GM19372 (cell line): ENCODE measurements at regions not wholly inside any gene's neighbourhood (a gene's known extent, or its start where the extent isn't known, plus 50 kb on each side); places are given as distances from the start of the nearest gene placed in this dataset.
"Not testable (repeated sequence)": the region's sequence is repeated elsewhere in the genome, so short reads cannot be mapped to it uniquely, and the experiment has no call there.

Source experiments
- ATAC-seq: cut with Tn5 transposase; IDR thresholded peaks from one replicate; pipeline ENCODE4 v1.9.1; 2021; ENCODE audit warnings: mild to moderate bottlenecking, low read depth, moderate library complexity; ENCODE audit not compliant: unreplicated experiment

- ATAC-seq: peak; percentile 89
These were observed 79.7 kb upstream of the CHD2 start for GRCh38 chr15:92820236-92821021.

- ATAC-seq: no peak
These were observed 78.5 kb upstream of the CHD2 start for GRCh38 chr15:92821491-92822116.

- ATAC-seq: no peak
These were observed 77.6 kb upstream of the CHD2 start for GRCh38 chr15:92822216-92823144.

DNA sequence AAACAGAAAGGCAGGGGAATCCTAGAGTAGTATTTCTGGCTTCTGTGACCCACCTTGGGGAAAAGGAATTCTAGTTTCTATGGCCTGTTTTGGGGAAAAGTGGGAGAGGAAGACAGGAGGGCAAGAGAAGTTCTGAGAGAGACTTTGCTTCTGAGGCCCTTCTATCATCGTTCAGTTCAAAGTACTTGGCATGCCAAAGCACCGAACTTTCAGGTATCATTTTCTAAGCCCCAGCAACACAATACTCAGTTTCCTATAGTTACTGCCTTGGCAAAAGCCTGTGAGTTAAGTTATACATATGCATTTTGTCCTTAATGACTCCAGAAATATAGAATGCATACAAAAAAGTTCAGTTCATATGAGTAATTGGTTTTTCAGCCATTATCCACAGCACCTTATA, 74.1 kb upstream of the CHD2 start:
- ATAC-seq: no peak

DNA sequence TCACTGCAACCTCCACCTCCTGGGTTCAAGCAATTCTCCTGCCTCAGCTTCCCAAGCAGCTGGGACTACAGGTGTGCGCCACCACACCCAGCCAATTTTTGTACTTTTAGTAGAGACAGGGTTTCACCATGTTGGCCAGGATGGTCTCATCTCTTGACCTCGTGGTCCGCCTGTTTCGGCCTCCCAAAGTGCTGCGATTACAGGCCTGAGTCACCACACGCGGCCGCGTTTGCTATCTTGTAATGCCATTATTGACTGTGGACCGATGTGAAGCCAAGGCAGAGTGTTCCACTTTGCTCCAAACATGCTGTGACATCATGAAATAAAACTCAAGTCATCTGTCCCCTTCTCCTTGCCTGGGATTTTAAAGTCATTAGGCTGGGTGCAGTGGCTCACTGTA, 72.1 kb upstream of the CHD2 start:
- not testable (repeated sequence) for ATAC-seq

DNA sequence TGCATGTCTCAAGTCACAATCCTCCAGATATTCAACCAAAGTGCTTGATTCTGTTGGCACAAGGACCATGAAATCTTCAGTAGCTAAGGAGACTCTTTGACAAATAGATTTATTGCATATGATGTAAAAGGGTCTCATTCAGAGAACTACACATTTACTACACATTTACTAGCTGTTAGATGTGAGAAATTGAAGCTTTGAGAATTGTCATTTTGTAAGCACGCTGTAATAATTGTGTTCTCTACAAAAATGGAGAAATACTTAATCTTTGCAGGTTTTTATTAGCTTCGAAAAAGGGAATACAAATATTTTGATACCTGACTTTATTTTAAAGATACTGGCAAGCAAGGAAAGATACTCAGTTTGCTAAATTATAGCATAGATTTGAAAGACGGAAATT, 70.2 kb upstream of the CHD2 start:
- no peak for ATAC-seq

GRCh38 chr15:92831336-92831654, 68.8 kb upstream of the CHD2 start:
- no peak for ATAC-seq

DNA sequence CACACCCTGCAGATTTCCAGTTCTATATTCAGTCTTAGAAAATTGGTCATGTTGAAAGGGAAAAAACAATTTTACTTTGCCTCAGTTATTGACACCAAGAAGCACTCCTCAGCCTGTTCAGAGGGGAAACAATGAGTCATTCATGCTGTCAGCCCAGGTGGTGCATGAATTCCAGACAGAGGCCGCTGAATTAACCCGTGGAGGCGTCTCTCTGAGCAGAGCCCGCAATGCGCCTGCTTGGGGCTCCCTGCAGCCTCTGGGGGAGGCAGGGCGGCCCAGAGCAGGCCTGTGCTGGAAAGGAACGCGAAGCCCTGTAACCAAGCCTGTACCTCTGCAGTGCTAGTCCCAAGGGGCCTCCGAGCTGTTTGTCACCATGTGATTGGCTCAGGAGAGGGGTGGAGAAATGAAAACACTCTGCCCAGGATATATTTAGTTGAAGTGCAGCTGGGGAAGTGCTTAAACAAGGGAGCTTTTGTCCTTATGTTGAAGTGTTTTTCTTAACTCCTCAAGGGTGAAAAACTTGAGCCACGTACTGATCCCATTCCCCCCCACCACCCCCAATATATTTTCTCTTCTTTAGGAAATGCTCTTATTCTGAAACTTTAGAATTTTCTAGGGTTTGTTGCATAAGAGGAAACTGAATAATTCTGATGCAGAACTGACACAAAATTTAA, 68.3 kb upstream of the CHD2 start:
- ATAC-seq: peak; percentile 96

DNA sequence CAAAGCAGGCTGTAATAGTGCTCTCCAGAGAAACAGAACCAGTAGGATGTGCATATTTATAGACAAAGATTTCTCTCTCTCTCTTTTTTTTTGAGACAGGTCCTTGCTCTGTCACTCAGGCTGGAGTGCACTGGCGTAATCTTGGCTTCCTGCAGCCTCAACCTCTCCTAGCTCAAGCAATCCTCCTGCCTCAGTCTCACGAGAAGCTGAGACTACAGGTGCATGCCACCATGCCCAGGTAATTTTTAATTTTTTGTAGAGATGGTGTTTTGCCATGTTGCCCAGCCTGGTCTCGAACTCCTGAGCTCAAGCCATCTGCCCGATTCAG, 67.1 kb upstream of the CHD2 start:
- no peak for ATAC-seq

DNA sequence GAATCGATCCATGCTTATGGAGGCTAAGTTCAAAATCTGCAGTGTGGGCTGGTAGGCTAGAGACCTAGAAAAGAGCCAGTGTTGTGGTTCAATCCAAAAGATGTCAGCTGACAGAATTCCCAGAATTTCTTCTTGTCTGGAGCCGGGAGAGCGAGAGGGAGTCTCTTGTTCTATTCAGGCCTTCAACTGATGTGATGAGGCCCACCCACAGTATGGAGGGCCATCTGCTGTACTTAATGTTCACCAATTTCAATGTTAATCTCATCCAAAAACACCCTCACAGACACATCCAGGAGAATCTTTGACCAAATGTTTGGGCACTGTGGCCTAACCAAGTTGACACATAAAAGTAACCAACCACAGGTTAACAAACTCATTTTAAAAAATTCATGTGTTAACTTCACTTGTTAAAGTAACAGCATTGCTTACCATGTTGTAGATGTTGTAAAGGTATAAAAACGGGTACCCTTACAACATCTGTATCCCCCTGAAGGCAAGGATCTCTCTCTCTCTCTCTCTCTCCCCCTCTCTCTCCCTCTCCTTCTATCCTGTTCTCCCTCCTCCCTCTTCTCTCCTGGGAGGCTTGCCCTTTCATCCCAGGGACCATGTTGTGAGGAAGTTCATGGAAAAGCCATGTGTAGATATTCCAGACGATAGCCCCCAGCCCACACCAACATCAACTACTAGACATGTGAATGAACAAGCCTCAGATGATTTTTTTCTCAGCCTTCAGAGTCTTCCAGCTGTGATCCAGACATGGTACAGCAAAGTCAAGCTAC, 66.4 kb upstream of the CHD2 start:
- ATAC-seq: no peak

DNA sequence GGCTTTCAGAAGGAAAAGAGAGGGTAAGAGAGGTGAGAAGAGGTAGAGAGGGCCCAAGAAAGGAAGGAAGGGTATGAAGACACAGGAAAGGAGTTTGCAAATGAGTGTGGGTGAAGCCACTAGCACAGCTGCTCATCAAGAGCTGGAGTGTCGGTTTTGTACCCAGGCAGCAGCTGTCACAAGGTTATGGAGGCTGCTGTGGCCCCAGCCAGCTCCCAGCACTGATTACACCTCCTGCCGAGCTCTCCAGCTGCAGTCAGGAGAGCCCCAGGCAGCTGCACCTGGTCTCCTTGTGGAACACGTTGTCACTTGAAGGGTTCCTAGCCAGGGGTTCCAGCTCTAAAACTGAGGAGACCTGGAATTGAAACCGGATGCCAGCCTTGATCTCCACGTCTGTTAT, 60.4 kb upstream of the CHD2 start:
- ATAC-seq: no peak

- ATAC-seq: no peak
These were observed 60.0 kb upstream of the CHD2 start for GRCh38 chr15:92840149-92840548.

GRCh38 chr15:92843326-92843725, 56.8 kb upstream of the CHD2 start:
- ATAC-seq: no peak

GRCh38 chr15:92843814-92844213, 56.3 kb upstream of the CHD2 start:
- ATAC-seq: no peak

DNA sequence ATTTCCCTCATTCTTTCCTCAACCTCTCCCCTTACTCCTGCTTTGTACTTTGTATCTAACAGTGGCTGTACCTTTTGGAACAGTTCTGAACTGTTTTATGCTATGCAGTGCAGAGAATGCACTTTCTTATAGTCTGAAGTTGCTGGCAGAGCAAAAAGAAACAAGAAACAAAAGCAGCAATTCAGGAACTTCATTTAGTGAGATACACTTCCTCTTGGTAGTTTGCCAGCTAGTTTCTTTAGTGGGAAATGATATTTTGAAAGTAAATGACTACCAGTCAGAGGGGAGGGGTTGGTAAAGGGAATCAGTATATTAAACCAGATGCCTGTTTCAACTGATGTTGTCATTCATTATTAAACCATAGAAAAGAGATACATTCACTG, 55.0 kb upstream of the CHD2 start:
- peak; percentile 54 for ATAC-seq

DNA sequence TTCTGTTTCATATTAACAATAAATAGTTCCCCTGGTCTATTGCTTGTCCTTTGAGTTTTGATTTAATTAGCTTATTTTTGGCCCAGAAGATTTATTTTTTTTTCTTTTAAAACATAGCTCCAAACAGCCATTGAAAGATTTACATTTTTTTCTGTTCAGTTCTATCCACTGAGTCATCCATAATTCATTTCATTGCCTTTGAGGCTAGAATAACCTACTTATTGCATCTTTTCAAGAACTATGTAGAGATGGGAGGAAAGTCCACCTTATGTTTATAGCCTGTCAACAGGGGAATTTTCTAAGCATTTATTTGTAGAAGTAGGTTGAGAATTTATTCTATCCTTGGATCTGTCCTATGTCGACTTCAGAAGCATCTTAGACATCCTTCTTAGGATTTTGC, 53.4 kb upstream of the CHD2 start:
- no peak for ATAC-seq

DNA sequence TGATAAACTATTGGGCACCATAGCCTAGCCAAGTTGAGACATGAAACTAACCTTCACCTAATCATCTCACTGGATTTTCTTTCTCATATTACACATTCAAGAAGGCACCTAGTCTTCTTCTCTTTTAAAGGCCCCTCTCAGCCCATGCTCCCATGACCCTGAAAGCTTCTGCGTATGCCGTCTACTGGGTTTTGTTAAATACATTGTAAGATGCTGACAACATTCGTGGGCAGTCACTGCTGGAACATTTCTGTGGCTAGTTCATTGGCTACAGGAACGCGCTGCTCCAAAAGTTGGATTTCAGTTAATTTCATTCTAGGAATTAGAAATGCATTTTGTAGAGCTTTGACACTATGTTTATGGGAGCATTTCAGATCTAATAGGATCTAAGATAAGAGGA, 52.3 kb upstream of the CHD2 start:
- ATAC-seq: no peak

GRCh38 chr15:92848464-92848851, 51.7 kb upstream of the CHD2 start:
- no peak for ATAC-seq

- no peak for ATAC-seq
These were observed 51.1 kb upstream of the CHD2 start for GRCh38 chr15:92848852-92849598.

DNA sequence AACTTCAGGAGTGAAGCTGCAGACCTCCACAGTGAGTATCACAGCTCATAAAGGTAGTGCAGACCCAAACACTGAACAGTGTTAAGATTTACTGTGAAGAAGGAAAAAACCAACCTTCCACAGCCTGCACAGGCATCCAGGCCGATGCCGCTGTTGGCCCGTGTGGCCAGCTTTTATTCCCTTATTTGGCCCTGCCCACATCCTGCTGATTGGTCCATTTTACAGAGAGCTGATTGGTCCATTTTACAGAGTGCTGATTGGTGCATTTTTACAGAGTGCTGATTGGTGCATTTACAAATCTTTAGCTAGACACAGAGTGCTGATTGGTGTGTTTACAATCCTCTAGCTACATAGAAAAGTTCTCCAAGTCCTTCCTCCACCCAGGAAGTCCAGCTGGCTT, 49.9 kb upstream of the CHD2 start:
- not testable (repeated sequence) for ATAC-seq
